GM23248 (cell line): ENCODE measurements at regions not wholly inside any gene's neighbourhood (a gene's known extent, or its start where the extent isn't known, plus 50 kb on each side); places are given as distances from the start of the nearest gene placed in this dataset.

Source experiments
- DNase-seq: peaks from one replicate; pipeline ENCODE4 v3.0.0-alpha.2; 2015
- H2AFZ ChIP-seq: fragments of 200-600 bp; sonication (generic); 2 replicates; pipeline ENCODE4 v1.6.1; 2016; ENCODE audit warnings: antibody characterized with exemption
- H3F3A ChIP-seq: fragments of 200-600 bp; sonication (generic); 2 replicates; pipeline ENCODE4 v1.6.1; 2016; ENCODE audit warnings: mild to moderate bottlenecking, antibody characterized with exemption, mixed run types; ENCODE audit not compliant: insufficient read depth
- H3K27ac ChIP-seq: fragments of 200-600 bp; sonication (generic); 2 replicates; pipeline ENCODE4 v1.5.1; 2016; ENCODE audit warnings: mild to moderate bottlenecking
- H3K27me3 ChIP-seq: fragments of 200-600 bp; sonication (generic); replicated peaks from 2 replicates; pipeline ENCODE4 v1.6.1; 2016; ENCODE audit warnings: mild to moderate bottlenecking; ENCODE audit not compliant: insufficient read depth
- H3K36me3 ChIP-seq: fragments of 200-600 bp; sonication (generic); 2 replicates; pipeline ENCODE4 v1.6.1; 2016; ENCODE audit warnings: low read depth, mild to moderate bottlenecking
- H3K4me1 ChIP-seq: fragments of 200-600 bp; sonication (generic); 2 replicates; pipeline ENCODE4 v1.6.1; 2016; ENCODE audit warnings: mild to moderate bottlenecking; ENCODE audit not compliant: insufficient read depth
- H3K4me2 ChIP-seq: fragments of 200-600 bp; sonication (generic); one replicate; pipeline ENCODE4 v1.6.1; 2016; ENCODE audit warnings: mild to moderate bottlenecking; ENCODE audit not compliant: unreplicated experiment
- H3K4me3 ChIP-seq: fragments of 200-600 bp; sonication (generic); 2 replicates; pipeline ENCODE4 v1.5.1; 2016; ENCODE audit warnings: mild to moderate bottlenecking
- H3K79me2 ChIP-seq: fragments of 200-600 bp; sonication (generic); 2 replicates; pipeline ENCODE4 v1.6.1; 2016; ENCODE audit warnings: mild to moderate bottlenecking; ENCODE audit not compliant: insufficient read depth
- H3K9ac ChIP-seq: fragments of 200-600 bp; sonication (generic); 2 replicates; pipeline ENCODE4 v1.6.1; 2016; ENCODE audit warnings: mild to moderate bottlenecking
- H3K9me2 ChIP-seq: fragments of 200-600 bp; sonication (generic); 2 replicates; pipeline ENCODE4 v1.6.1; 2016; ENCODE audit warnings: mixed run types, mild to moderate bottlenecking, moderate library complexity; ENCODE audit not compliant: insufficient read depth
- H3K9me3 ChIP-seq: fragments of 200-600 bp; sonication (generic); one replicate; pipeline ENCODE4 v1.6.1; 2017; ENCODE audit warnings: low read depth
- H4K20me1 ChIP-seq: fragments of 200-600 bp; sonication (generic); 2 replicates; pipeline ENCODE4 v1.6.0; 2016; ENCODE audit not compliant: insufficient read depth
- EZH2 ChIP-seq: fragments of 200-600 bp; sonication (generic); IDR thresholded peaks from 2 replicates; pipeline ENCODE4 v1.6.1; 2018; ENCODE audit warnings: antibody characterized with exemption, mild to moderate bottlenecking; ENCODE audit not compliant: insufficient read depth, poor library complexity, severe bottlenecking
- EZH2phosphoT487 ChIP-seq: fragments of 200-600 bp; sonication (generic); IDR thresholded peaks from 2 replicates; pipeline ENCODE4 v1.6.1; 2018; ENCODE audit warnings: antibody characterized with exemption, moderate library complexity, mild to moderate bottlenecking, low read depth; ENCODE audit not compliant: insufficient read depth
- WGBS, 2 experiments: methylation state at CpG; one replicate each; pipeline ENCODE4 v1.1.6; 2015 to 2017; ENCODE audit warnings: low lambda C conversion rate in 2 of 2, low coverage in 1 of 2; ENCODE audit errors: missing lambda C conversion rate in 2 of 2; 5-methylcytosine and 5-hydroxymethylcytosine counted together
- in situ Hi-C: fragments of 300-500 bp; cut with MboI; formaldehyde crosslinking; loops from 2 replicates; pipeline ENCODE4 v1.15.0; 2020

GRCh38 chr5:92777421-92777820 lies 803.6 kb downstream of the NR2F1-AS1 start:
- Histone ChIP-seq H3K27me3 (no peaks in the 10 kb centered on the region), H4K20me1 (no peaks in the 10 kb centered on the region), H3K9me2 (no peaks in the 10 kb centered on the region), H3F3A (no peaks in the 10 kb centered on the region), H3K27ac (no peak overlapping the region), H3K4me2 (no peak overlapping the region), H3K4me3 (no peak overlapping the region), H2AFZ (no peak overlapping the region), H3K4me1 (no peaks in the 10 kb centered on the region), H3K79me2 (no peaks in the 10 kb centered on the region), H3K9ac (no peak overlapping the region), H3K9me3 (no peaks in the 10 kb centered on the region), H3K36me3 (no peaks in the 10 kb centered on the region)
- no peak for DNase-seq
- 17 to 31% methylated on average over 1 of the region's 1 CpG for WGBS, 2 experiments
- in situ Hi-C loops: no loop called here
- no peak for TF ChIP-seq EZH2phosphoT487
- TF ChIP-seq EZH2: no peak

- Histone ChIP-seq H4K20me1 (no peaks in the 10 kb centered on the region), H3K9me3 (no peaks in the 10 kb centered on the region), H3K4me1 (no peaks in the 10 kb centered on the region), H3K4me2 (no peak overlapping the region), H3K9me2 (no peaks in the 10 kb centered on the region), H3K36me3 (no peaks in the 10 kb centered on the region), H3K79me2 (no peaks in the 10 kb centered on the region), H3K27me3 (no peaks in the 10 kb centered on the region), H3K4me3 (no peak overlapping the region), H3F3A (no peaks in the 10 kb centered on the region), H3K9ac (no peak overlapping the region), H3K27ac (no peak overlapping the region), H2AFZ (no peak overlapping the region)
- DNase-seq: peak; percentile 50
- in situ Hi-C loops: no loop called here
- 85 to 86% methylated on average over 5 of the region's 5 CpGs for WGBS, 2 experiments
- no peak for TF ChIP-seq EZH2
- TF ChIP-seq EZH2phosphoT487: no peak
Observed at GRCh38 chr5:92775711-92776615, 805.1 kb downstream of the NR2F1-AS1 start.

GRCh38 chr5:92769978-92770377 lies 811.0 kb downstream of the NR2F1-AS1 start:
- Histone ChIP-seq H3K27ac (no peak overlapping the region), H4K20me1 (no peaks in the 10 kb centered on the region), H3K9me2 (no peaks in the 10 kb centered on the region), H2AFZ (peak overlapping the region; percentile 43), H3K36me3 (no peaks in the 10 kb centered on the region), H3K9me3 (no peaks in the 10 kb centered on the region), H3K4me3 (no peak overlapping the region), H3F3A (no peaks in the 10 kb centered on the region), H3K4me1 (no peaks in the 10 kb centered on the region), H3K4me2 (no peak overlapping the region), H3K9ac (no peak overlapping the region), H3K79me2 (no peaks in the 10 kb centered on the region), H3K27me3 (no peaks in the 10 kb centered on the region)
- peak; percentile 34 for DNase-seq
- no peak for TF ChIP-seq EZH2phosphoT487
- TF ChIP-seq EZH2: no peak
- in situ Hi-C loops: no loop called here
- 80 to 88% methylated on average over 2 of the region's 2 CpGs for WGBS, 2 experiments

- no peak overlapping the region for H3K9ac ChIP-seq
- TF ChIP-seq EZH2phosphoT487: no peak
- peaks cover 10% of the 10 kb centered on the region for H3K4me1 ChIP-seq
- H3K27me3 ChIP-seq: no peaks in the 10 kb centered on the region
- H3K79me2 ChIP-seq: no peaks in the 10 kb centered on the region
- H3F3A ChIP-seq: peaks cover 4% of the 10 kb centered on the region; the same call in 1 of the 2 replicates
- H2AFZ ChIP-seq: no peak overlapping the region
- in situ Hi-C loops: no loop called here
- no peak for DNase-seq
- 55 to 62% methylated on average over 2 of the region's 2 CpGs for WGBS, 2 experiments
- H4K20me1 ChIP-seq: no peaks in the 10 kb centered on the region
- no peak overlapping the region for H3K27ac ChIP-seq
- H3K9me3 ChIP-seq: no peaks in the 10 kb centered on the region
- H3K36me3 ChIP-seq: no peaks in the 10 kb centered on the region
- no peak overlapping the region for H3K4me2 ChIP-seq
- no peak overlapping the region for H3K4me3 ChIP-seq
- H3K9me2 ChIP-seq: no peaks in the 10 kb centered on the region
Observed at GRCh38 chr5:92761585-92761984, 819.4 kb downstream of the NR2F1-AS1 start.
